ENCODE measurements at regions not wholly inside any gene's neighbourhood (a gene's known extent, or its start where the extent isn't known, plus 50 kb on each side); places are given as distances from the start of the nearest gene placed in this dataset.

DNA sequence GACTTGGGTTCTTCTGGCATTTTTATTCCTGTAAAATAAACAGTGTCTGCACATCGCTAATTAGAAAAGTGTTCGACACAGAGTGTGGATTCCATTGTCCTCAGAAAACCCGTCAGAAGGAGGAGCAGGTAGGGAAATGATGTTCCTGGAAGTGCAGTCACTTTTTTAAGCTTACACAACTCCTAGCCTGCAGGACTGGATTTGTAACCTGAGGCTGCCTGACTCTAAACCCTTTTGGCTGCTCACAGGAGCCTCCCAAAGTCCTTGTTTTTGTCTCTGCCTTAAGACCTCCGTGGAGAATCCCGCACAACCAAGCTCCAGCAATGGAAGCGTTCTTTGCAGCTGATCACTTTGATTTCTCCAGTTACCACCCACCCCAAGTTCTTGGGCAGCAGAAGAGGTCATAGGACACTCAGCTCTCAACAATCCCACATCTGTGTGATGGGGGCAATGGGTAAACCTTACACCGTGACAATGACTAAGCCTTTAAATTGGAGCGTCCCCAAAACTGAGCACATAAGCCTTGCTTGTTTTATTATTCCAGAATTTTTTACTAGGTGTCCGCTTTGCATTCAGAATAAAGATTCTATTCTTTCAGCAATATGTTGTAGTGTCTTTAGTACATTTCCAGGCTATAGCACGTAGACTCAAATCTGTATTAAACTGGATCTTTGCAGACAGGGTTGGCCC, 227.9 kb downstream of the TBXT start:
- in situ Hi-C loops (cut with HindIII; ENCODE audit: low pct_unique_long_range_greater_than_20kb, low sequenced_read_pairs), result no loop called here
- DNase-seq (ENCODE audit: low read depth), result no peak

DNA sequence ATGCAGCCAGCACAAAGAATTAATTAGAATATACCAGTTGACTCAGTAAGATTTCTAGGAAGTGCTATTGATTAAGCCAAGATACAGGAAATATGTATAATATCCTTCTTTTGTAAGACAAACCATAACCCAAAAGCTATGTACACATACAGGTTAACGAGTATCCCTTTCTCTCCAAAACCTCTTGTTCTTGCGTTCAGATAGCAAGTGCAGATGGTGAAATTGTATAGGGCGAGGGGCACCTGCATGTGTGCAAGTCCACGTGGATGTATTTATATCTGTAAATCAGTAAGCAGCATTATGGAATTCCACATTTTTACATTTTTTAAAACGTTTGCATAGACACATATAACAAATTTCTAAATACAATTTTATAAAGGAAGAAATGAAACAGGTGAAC, 228.6 kb downstream of the TBXT start:
- in situ Hi-C loops (cut with HindIII; ENCODE audit: low pct_unique_long_range_greater_than_20kb, low sequenced_read_pairs), result no loop called here
- no peak for DNase-seq (ENCODE audit: low read depth)

DNA sequence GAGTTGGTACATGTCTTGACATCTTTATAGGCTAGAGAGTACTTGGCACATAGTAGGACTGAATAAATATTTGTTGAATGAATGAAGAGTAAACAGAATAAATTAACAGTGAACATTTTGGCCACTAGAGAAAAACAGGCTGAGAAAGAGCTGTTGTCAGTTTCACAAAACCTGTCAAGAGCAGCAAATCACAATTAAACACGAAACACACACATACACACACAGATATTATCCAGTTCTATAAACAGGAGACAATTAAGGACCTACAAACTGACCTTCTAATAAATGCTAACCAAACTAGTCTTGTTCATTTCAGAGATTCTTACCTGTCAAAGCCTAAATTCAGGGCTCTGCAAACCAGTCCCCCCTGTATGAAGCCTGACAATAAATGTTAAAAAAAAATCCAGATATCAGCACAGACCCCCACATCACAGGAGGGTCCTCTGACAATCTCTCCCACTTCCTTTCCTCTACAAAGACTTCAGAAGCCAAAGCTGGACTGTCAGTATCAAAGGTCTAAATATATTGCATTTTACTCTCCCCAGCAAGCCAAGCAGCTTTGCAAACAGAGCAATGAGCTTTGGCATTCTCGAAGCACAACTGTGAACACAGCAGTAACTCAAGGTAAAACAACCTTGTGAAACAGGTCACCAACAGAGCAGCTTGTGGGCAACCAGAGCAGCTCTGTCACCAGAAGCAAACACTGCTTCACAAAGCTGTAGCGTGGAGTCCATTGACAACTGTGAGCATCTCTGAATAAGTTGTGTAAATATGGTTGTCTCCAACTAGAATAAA, 229.9 kb downstream of the TBXT start:
- in situ Hi-C loops (cut with HindIII; ENCODE audit: low pct_unique_long_range_greater_than_20kb, low sequenced_read_pairs), result no loop called here
- no peak for DNase-seq (ENCODE audit: low read depth)

DNA sequence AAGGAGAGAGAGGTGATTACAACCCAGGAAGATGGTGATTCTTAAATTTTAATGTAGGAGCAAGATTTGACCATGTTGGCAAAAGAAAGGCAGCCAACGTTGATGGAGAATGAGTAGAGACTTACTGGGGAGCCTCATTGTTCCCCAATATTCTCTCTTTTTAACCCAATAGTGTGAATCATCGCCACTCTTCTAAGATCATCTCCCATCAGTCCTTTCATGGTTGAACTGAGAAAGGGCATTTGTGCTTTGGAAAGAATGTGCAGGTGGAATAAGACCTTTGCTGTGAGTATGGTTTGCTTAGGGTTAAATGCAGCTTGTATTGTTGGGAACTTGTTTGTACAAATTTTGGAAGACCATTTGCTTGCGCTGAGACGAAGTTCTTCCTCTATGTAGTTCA, 231.0 kb downstream of the TBXT start:
- no peak for DNase-seq (ENCODE audit: low read depth)
- in situ Hi-C loops (cut with HindIII; ENCODE audit: low pct_unique_long_range_greater_than_20kb, low sequenced_read_pairs), result no loop called here

DNA sequence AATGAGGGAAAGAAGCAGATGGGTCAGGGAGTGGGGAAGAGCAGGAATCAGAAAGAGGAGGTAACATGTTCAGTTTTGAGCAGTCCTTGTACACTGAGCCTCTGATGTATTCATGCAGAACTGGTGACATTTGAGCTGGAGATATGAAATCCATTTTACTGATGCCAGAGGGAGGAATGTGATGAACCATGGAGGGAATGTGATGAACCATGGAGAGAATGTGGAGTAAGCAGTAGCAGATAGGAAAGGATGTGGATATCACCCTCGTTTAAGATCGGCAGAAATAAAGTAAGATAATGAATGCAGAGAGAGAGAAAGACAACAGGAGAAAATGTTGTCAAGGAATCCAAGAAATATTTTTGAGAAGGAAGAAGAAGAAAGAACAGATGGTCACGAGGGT, 231.6 kb downstream of the TBXT start:
- in situ Hi-C loops (cut with HindIII; ENCODE audit: low pct_unique_long_range_greater_than_20kb, low sequenced_read_pairs), result no loop called here
- no peak for DNase-seq (ENCODE audit: low read depth)

DNA sequence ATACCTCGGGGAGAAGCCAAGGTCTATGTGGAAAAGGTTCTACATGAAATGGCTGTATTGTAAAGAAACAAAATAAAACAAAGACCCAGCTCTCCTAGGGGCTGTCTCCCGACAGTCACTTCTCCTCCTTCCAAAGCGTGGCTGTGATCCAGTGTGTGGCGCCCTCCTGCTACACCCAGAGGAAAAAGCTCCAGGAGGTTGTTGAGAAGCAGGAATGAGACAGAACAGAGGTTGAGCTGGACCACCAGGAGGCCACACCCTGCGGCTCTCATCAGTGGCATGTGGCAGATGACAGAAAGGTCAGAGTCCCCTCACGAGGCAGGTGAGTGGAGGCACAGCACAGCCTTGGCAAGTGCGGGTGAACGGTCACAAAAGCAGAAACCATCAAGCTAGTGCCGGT, 236.0 kb downstream of the TBXT start:
- no peak for DNase-seq (ENCODE audit: low read depth)
- in situ Hi-C loops (cut with HindIII; ENCODE audit: low pct_unique_long_range_greater_than_20kb, low sequenced_read_pairs), result no loop called here

DNA sequence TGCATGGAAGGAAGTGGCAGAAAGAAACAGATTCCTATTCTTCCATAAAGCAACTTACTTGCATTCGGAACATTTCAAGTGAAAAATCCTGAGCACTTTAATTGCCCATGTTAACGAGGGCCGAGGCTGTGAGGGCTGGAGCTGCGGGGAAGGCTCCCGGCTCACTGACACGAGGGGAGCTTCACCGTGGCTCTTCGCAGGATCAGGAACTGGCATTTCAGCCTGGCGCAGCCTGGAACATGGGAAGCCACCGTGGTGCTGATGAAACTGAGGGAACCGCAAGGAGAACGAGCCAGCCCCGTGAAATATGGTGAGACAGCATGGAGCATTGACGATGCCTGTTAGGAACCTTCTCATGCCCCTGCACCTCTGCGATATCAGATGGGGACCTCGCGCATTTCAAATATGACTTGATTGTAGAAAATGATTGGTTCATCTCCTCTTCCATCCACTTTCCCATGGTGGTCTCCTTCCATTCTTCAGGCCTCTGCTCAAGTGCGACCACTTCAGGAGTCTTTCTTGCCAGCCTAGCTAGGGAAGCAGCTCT, 236.9 kb downstream of the TBXT start:
- no peak for DNase-seq (ENCODE audit: low read depth)
- in situ Hi-C loops (cut with HindIII; ENCODE audit: low pct_unique_long_range_greater_than_20kb, low sequenced_read_pairs), result no loop called here

DNA sequence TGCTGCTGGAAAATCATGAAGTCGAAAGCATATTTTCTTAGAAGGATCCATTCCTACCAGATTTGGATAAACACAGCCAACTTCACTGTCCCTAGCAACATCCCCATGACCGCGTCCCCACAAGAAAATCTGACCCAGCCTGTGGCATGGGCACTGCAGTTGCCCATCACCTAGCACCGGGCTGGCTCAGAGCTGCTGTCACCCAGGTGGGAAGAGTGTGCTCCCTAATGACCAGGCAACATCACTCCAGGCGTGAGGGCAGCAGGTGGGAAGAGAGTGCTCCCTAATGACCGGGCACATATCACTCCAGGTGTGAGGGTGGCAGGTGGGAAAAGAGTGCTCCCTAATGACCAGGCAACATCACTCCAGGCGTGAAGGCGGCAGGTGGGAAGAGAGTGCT, 238.0 kb downstream of the TBXT start:
- in situ Hi-C loops (cut with HindIII; ENCODE audit: low pct_unique_long_range_greater_than_20kb, low sequenced_read_pairs), result no loop called here

DNA sequence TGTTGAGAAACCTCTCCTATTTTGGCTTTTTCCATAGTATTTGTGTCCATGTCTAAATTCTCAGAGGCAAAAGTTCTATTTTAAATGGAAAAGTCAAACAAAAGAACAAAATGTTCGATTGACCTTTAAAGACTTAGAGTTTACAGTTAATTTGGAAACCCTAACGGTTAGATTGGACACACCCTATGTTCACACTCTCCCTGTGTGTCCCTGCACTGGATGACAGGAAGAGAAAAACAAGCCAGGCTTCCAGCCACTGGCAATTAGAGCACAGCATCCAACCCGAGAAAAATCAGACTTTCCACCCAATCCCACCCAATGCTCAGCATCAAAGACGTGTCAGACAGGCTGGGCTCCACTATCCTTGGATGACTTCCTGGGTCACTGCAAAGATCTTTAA, 241.3 kb downstream of the TBXT start:
- DNase-seq (ENCODE audit: low read depth), result no peak
- in situ Hi-C loops (cut with HindIII; ENCODE audit: low pct_unique_long_range_greater_than_20kb, low sequenced_read_pairs), result no loop called here

More for the DNA sequence above, 238.0 kb downstream of the TBXT start:
- DNase-seq (ENCODE audit: low read depth), result no peak

DNA sequence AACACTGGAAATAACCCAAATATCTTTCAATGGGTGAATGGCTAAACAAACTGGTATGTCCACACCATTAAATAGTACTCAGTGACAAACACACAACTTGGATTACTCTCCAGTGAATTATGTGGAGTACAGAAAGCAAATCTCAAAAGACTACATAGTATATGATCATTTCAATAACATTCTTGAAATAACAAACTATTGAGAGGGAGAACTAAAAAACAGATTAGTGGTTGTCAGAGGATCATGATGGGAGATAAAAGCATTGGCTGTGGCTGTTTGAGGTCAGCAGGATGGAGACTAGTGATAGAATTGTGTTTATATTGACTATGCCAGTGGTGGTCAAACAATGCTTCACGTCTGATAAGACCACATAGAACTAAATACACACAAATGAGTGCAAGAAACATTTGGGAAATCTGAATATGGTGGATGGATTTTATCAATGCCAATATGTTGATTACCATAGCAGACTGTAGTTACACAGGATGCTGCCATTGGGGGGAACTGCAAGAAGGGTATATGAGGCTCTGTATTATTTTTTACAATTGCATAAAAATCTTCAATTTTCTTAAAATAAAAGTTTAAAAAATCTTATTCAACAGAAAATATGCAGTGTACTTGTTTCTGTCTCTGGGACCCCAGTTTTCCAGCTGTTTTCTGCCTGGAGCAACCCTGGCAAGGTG, 242.0 kb downstream of the TBXT start:
- in situ Hi-C loops (cut with HindIII; ENCODE audit: low pct_unique_long_range_greater_than_20kb, low sequenced_read_pairs), result no loop called here
- no peak for DNase-seq (ENCODE audit: low read depth)

DNA sequence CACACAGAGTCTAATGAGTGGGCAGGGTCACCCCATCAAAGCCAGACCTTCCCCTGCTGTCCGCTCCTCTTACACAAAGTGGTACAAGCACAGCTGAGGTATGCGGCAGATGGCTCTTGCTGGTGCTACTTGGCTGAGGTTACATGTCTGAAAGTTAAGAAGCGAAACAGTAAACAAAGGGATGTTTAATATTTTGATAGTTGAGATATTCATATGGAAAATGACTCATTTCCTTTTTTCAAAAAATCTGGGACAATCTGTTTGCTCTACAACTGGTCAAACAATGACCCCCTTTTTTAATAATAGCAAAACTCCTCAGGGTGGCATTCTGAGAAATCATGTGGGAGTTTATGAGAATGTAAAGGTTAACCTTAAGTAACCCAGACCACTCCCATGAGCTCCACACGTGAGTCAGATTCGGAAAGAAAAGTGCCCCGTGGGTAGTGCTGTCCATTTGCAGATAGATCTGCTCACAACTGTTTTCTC, 245.3 kb downstream of the TBXT start:
- in situ Hi-C loops (cut with HindIII; ENCODE audit: low pct_unique_long_range_greater_than_20kb, low sequenced_read_pairs), result no loop called here
- no peak for DNase-seq (ENCODE audit: low read depth)

DNA sequence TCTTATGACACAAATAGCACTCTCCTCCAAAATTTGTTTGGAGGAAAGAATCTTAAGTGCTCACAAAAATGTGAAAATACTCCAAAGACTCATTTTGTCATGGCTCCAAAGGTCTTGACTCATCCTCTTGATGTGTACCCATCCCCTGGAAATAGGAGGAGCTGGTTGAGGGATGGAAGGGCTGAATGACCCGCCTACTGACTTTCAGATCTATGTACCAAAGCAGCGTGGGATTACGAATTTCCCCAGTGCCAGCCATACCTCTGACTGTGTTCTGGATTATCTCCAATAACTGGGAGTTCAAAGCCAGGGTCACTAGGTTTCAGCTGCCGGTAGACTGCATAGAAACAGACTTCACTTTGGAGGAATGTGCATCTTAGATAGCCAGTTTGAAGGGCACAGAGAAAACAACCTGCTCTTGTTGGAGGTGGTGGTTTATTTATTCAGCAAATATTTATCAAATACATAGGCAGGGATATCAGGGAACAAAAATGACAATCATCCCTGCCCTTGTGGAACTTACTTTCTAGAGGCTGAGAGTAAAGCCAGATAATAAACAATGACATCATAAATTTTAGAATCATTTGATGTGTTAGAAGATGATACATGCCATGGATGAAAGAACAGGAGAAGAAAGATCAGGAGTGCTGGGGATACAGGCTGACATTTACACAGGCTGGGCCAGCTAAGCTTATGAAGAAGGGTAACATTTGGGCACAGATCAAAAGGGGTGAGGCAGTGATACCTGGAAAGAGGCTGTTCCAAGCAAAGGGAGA, 246.6 kb downstream of the TBXT start:
- DNase-seq (ENCODE audit: low read depth), result no peak

DNA sequence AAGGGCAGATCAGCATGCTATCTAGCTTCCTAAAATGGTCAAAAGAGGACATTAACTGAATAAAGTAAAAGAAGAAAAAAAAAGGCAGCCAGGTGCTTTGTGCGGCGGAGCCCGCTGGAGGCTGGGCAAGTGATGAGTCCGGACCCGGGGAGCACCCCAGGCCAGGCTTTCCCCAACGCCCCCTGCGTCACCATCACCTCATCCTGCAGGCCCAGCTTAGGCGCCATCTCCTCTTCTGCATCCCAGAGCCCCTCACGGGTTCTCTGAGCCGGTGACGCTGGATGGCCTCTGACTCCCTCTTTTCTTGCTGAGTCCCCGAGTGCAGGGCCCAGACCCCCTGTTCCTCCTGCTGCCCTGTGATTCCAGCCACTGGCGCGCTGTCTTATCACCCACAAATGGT, 250.1 kb downstream of the TBXT start:
- in situ Hi-C loops (cut with HindIII; ENCODE audit: low pct_unique_long_range_greater_than_20kb, low sequenced_read_pairs), result no loop called here
- DNase-seq (ENCODE audit: low read depth), result no peak

More for the DNA sequence above, 246.6 kb downstream of the TBXT start:
- in situ Hi-C loops (cut with HindIII; ENCODE audit: low pct_unique_long_range_greater_than_20kb, low sequenced_read_pairs), result no loop called here

DNA sequence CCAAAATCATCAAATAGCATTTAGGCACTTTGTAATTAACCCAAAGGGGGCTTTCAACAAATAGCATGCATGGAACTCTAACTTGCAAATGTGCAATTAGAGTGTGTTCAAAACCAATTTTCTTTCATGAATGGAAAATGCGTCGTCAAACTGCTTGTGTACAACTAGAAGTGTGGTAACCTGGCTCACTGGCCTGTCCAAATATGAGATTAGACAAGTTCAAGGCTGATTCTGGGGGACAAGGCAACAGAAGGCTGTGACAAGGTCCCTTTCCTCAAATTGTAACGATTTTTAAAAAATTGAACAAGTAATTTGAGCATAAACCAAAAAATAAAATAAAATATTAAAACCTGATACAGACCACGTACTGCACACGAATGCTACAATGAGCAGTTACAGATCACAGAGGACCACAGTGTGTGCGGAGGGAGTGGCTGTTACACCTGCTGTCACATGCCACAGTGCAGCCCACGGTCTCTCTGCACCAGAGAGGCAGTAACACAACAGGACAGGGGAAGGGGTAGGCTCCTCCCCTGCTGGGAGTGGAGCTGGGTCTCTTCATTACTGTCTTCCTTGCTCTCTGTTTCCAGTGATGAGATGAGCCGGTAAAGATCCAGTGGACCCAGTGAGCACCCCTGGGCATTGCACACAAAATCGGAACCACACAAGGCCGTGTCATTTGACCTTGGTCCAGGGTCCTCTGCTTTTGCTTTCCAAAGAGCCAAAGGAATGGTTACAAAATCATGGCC, 252.2 kb upstream of the PDE10A start:
- DNase-seq (ENCODE audit: low read depth), result no peak
- in situ Hi-C loops (cut with HindIII; ENCODE audit: low pct_unique_long_range_greater_than_20kb, low sequenced_read_pairs), result no loop called here

DNA sequence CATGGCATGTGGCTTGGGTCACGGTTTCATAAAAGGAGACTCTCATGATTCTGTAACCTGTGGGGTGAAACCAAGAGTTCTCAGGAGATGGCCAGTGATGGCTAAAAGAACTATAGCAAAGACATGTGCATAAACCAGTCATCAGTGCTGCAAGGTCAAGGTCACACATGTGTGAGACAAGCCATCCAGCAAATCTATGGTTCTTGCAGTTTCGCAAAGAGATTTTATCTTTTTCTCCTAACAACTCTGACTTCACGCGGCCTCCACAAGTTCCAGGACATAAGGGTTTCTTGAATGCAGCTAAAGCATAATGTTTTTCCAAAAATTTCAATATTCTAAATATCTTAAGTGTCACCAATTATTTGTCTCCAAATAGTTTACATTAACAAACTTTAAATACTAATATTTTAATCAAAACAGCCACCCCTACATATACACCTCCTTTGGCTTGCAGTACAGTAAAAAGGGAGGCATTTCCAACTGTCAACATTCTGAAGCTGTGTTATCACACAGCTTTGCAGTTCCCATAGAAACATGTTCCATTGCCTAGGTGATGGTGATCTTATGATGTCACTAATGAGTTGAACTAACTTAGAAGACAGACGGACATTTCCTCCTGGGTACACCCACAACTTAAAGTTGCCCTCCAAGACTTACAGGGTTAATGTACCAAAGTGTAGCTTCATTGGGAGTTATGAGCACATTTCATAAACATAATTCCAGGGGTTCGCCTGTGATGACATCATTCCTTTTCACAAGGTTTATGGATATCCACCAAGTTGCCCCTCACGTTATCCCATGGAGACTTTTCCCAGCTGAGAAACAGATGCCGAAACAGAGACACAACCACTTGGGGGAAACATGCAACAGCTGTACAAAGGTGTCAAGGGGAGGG, 250.9 kb upstream of the PDE10A start:
- in situ Hi-C loops (cut with HindIII; ENCODE audit: low pct_unique_long_range_greater_than_20kb, low sequenced_read_pairs), result no loop called here
- DNase-seq (ENCODE audit: low read depth), result no peak

DNA sequence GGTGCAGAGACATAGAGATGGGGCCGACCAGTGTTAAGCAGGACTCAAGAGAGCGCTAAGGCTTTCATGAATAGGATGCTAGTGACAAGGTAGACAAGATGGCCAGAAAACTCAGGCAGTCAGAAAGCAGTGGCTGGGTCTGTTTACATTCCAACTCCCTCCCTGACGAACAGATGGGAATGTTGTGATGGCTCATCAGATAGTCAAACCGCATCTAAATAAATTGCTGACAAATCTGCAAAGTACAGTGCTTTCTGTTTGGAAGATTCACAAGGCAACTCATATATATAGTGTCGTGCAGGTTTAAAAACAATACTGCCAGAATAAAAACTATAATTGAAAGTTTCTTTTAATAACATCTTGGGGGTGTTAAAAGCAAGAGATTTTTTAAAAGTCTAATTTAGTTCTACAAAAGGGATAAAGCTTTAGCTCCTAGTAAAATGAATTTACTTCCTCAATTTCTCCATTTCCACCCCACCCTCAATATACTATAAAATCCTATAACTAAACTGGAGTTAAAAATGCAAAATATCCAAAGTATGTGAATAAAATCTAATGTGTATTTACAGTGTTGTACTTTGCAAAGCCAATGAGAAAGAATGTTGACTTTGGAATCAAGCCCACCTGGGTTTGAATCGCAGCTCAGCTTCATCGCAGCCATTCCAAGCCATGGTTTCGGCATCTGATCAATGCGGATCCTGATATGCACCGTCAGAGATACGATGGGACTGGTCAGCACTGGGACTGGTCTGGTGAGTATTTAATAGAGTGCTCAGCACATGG, 247.3 kb upstream of the PDE10A start:
- no peak for DNase-seq (ENCODE audit: low read depth)
- in situ Hi-C loops (cut with HindIII; ENCODE audit: low pct_unique_long_range_greater_than_20kb, low sequenced_read_pairs), result no loop called here
